Uterus (tissue), 3 donors: ENCODE measurements at regions not wholly inside any gene's neighbourhood (a gene's known extent, or its start where the extent isn't known, plus 50 kb on each side); places are given as distances from the start of the nearest gene placed in this dataset.
"Not testable (repeated sequence)": the region's sequence is repeated elsewhere in the genome, so short reads cannot be mapped to it uniquely, and the experiment has no call there.

Experiments
- DNase-seq, 2 donors: peaks; one replicate each; pipeline ENCODE4 v3.0.0-alpha.2; 2019 to 2020
- H3K27ac ChIP-seq, 2 donors: fragments of 200-600 bp; sonication (generic); 1 replicate in 1 of 2; 2 replicates in 1 of 2; pipeline ENCODE4 v1.5.1; 2016 to 2018
- H3K27me3 ChIP-seq, 2 donors: fragments of 200-600 bp; sonication (generic); one replicate each; pipeline ENCODE4 v1.5.1; 2018 to 2019; ENCODE audit warnings: control low read depth in 1 of 2
- H3K36me3 ChIP-seq, 2 donors: fragments of 200-600 bp; sonication (generic); one replicate each; pipeline ENCODE4 v1.5.1; 2019; ENCODE audit warnings: control low read depth in 1 of 2
- H3K4me1 ChIP-seq, 2 donors: fragments of 200-600 bp; sonication (generic); one replicate each; pipeline ENCODE4 v1.5.1; 2018 to 2019; ENCODE audit warnings: control low read depth in 1 of 2
- H3K4me3 ChIP-seq, 2 donors: fragments of 200-600 bp; sonication (generic); 1 replicate in 1 of 2; 2 replicates in 1 of 2; pipeline ENCODE4 v1.5.1; 2018 to 2019; ENCODE audit warnings: mild to moderate bottlenecking in 1 of 2
- H3K9me3 ChIP-seq, 2 donors: fragments of 200-600 bp; sonication (generic); one replicate each; pipeline ENCODE4 v1.5.1; 2019; ENCODE audit warnings: control low read depth in 1 of 2
- POLR2A ChIP-seq, 2 donors: fragments of 450-650 bp; IDR thresholded peaks; one replicate each; pipeline ENCODE4 v1.6.1; 2016; ENCODE audit warnings: antibody characterized with exemption in 2 of 2, mild to moderate bottlenecking in 1 of 2, moderate library complexity in 1 of 2
- intact Hi-C: fragments of 100-400 bp; cut with DNase I; formaldehyde crosslinking; loops from one replicate; pipeline ENCODE4 v1.15.1; 2023; ENCODE audit warnings: low total_unique reads
- TF ChIP-seq, protein P1 (sequence below), 4 experiments: fragments of 200-600 bp in 2 of 4; fragments of 450-650 bp in 2 of 4; sonication (generic) in 2 of 4; IDR thresholded peaks; one replicate each; pipeline ENCODE4 v1.5.1; 2016 to 2019; ENCODE audit warnings: antibody characterized with exemption in 4 of 4, mild to moderate bottlenecking in 2 of 4, moderate library complexity in 1 of 4
- donor health status: DM: yes; HTN: yes; CAD: no.

DNA sequence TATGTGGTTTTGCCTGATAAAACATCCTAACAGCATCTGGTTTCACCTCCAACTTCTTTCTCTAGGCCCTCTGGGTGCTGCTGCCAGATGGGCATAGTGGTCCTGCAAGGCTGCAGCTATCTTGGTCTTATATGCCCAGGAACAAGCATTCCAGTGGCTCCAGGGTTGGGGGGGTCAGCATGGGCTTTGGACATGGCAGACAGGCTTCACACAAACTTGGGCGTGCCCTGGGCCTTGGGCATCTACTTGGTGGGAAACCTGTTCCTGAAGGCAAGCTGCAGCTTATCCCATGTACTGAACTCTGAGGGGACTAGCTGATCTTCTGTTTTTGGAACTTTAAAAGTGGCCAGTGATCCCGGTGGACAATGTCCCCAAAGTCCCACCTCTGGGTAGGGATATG, 54.9 kb upstream of the ZNF678 start:
- DNase-seq, result no peak
- no peaks in the 10 kb centered on the region for H3K4me1 ChIP-seq
- H3K36me3 ChIP-seq, result no peaks in the 10 kb centered on the region
- intact Hi-C loops, result no loop called here
- no peak overlapping the region for H3K4me3 ChIP-seq
- H3K27ac ChIP-seq, result no peak overlapping the region
- TF ChIP-seq, protein P1, sequence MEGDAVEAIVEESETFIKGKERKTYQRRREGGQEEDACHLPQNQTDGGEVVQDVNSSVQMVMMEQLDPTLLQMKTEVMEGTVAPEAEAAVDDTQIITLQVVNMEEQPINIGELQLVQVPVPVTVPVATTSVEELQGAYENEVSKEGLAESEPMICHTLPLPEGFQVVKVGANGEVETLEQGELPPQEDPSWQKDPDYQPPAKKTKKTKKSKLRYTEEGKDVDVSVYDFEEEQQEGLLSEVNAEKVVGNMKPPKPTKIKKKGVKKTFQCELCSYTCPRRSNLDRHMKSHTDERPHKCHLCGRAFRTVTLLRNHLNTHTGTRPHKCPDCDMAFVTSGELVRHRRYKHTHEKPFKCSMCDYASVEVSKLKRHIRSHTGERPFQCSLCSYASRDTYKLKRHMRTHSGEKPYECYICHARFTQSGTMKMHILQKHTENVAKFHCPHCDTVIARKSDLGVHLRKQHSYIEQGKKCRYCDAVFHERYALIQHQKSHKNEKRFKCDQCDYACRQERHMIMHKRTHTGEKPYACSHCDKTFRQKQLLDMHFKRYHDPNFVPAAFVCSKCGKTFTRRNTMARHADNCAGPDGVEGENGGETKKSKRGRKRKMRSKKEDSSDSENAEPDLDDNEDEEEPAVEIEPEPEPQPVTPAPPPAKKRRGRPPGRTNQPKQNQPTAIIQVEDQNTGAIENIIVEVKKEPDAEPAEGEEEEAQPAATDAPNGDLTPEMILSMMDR (IDR thresholded peaks at IDR 0.05), result no peak
- TF ChIP-seq POLR2A (IDR thresholded peaks at IDR 0.05), result no peak
- H3K9me3 ChIP-seq, result no peaks in the 10 kb centered on the region
- H3K27me3 ChIP-seq, result no peaks in the 10 kb centered on the region

DNA sequence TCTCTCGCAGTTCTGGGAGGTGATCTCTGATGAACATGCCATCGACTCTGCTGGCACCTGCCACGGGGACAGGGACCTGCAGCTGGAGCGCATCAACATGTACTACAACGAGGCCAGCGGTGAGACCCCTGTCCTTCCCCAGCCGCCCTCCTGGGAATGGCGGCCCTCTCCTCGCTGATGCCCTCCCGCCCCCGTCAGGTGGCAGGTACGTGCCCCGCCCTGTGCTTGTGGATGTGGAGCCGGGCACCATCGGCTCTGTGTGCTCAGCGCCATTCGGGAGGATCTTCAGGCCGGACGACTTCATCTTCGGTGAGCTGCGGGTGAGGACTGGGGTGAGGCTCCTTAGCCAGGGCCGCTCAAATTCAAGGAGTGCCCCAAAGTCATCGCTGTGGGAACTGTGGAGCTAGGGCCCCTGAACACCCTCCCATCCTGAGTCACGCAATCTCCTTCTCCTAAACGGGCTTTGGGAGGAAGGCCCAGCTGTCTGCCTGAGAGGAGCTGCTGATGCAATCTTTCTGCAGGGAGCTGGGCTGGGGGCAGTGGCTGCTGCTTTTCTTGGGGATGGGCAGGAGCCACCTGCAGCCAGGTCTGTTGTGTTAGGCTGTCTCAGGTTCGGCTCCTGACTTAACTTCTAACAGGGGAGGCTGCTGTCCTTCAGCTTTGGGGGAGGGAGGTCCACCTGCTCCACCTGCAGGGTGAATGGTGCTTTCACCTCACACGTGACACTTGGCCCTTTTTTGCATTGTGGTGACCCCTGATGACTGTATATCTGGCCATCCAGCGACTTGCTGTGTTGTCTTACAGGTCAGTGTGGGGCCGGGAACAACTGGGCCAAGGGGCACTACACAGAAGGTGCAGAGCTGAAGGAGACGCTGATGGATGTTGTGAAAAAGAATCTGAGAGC, 56.6 kb upstream of the ZNF678 start:
- DNase-seq, H3K27ac ChIP-seq, H3K36me3 ChIP-seq, H3K27me3 ChIP-seq, H3K4me3 ChIP-seq, intact Hi-C loops, H3K9me3 ChIP-seq, H3K4me1 ChIP-seq: not testable (repeated sequence)

DNA sequence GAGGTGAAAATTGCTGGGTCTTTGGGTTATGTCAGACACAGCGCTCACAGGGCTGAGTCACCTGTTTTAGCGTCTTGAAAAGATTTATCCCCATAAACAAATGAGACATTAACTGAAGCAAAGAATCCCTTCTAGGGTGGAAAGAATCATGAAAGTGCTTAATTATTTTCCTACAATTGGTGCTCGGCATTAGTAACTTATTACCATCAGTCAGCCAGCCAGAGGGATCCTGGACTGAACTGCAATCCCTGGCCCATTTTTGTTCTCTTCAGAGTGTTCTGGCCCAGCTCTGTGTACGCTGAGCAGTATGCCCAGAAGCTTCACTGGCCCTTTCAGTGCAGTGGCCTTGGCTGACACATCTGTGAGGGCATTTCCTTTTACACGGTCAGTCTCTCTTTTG, 67.3 kb upstream of the ZNF678 start:
- H3K27me3 ChIP-seq, H3K4me1 ChIP-seq, H3K36me3 ChIP-seq, DNase-seq, H3K9me3 ChIP-seq, H3K27ac ChIP-seq, H3K4me3 ChIP-seq, intact Hi-C loops: not testable (repeated sequence)

DNA sequence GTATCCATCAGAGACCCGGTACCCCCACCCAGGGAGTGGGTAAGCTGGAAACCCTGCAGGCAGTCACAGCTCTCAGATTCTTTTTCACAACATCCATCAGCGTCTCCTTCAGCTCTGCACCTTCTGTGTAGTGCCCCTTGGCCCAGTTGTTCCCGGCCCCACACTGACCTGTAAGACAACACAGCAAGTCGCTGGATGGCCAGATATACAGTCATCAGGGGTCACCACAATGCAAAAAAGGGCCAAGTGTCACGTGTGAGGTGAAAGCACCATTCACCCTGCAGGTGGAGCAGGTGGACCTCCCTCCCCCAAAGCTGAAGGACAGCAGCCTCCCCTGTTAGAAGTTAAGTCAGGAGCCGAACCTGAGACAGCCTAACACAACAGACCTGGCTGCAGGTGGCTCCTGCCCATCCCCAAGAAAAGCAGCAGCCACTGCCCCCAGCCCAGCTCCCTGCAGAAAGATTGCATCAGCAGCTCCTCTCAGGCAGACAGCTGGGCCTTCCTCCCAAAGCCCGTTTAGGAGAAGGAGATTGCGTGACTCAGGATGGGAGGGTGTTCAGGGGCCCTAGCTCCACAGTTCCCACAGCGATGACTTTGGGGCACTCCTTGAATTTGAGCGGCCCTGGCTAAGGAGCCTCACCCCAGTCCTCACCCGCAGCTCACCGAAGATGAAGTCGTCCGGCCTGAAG, 69.3 kb upstream of the ZNF678 start:
- intact Hi-C loops, H3K4me3 ChIP-seq, H3K27me3 ChIP-seq, DNase-seq, H3K27ac ChIP-seq, H3K9me3 ChIP-seq, H3K4me1 ChIP-seq, H3K36me3 ChIP-seq: not testable (repeated sequence)

DNA sequence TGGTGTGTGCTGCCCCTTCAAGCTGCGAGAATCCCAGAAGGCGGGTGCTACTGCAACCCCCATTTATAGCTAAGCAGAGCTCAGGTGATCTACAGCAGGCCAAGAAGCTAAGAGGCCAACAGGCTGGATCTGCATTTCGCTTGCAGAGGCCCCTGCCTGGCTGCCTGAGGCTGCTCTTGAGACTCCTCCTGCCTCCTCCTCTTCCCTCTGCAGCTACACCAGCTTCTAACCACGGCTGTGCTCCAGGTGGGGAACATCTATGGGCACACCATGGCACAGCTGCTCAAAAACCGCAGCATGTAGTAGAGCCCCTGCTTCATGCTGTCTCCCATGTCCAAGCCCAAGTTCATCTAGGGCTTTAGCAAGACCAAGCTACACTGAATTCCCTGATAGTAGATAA, 72.9 kb upstream of the ZNF678 start:
- no peak overlapping the region for H3K27ac ChIP-seq
- intact Hi-C loops, result no loop called here
- no peak overlapping the region for H3K4me3 ChIP-seq
- TF ChIP-seq, protein P1 (IDR thresholded peaks at IDR 0.05), result no peak
- TF ChIP-seq POLR2A (IDR thresholded peaks at IDR 0.05), result no peak
- no peaks in the 10 kb centered on the region for H3K36me3 ChIP-seq
- H3K4me1 ChIP-seq, result no peaks in the 10 kb centered on the region
- no peak for DNase-seq
- H3K27me3 ChIP-seq, result no peaks in the 10 kb centered on the region
- no peaks in the 10 kb centered on the region for H3K9me3 ChIP-seq

DNA sequence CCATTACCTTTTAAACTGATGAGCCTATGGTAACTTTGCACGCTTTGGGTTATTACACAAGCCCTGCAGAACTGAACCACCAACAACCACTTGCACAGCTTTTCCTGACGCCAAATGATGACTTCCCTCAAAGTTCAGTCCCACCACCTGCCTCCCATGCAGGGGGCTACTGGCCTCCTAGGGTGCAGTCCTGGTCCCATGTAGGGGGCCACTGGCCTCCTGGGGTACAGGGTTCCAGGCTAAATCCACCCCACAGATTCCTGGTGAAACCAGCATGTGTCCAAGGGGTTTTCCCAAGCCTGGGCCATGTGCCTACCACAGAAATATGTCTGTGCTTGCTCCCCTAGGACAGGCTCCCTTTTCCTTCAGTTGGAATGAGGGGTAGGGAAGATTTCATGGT, 73.4 kb upstream of the ZNF678 start:
- intact Hi-C loops, result no loop called here
- H3K4me3 ChIP-seq, result no peak overlapping the region
- H3K4me1 ChIP-seq, result no peaks in the 10 kb centered on the region
- H3K9me3 ChIP-seq, result no peaks in the 10 kb centered on the region
- H3K27me3 ChIP-seq, result no peaks in the 10 kb centered on the region
- DNase-seq, result no peak
- H3K36me3 ChIP-seq, result no peaks in the 10 kb centered on the region
- no peak overlapping the region for H3K27ac ChIP-seq
- TF ChIP-seq, protein P1 (IDR thresholded peaks at IDR 0.05), result no peak
- TF ChIP-seq POLR2A (IDR thresholded peaks at IDR 0.05), result no peak
